Smooth muscle cell (in vitro differentiated cells): ENCODE measurements at regions not wholly inside any gene's neighbourhood (a gene's known extent, or its start where the extent isn't known, plus 50 kb on each side); places are given as distances from the start of the nearest gene placed in this dataset.
"Not testable (repeated sequence)": the region's sequence is repeated elsewhere in the genome, so short reads cannot be mapped to it uniquely, and the experiment has no call there.

Source experiments
- DNase-seq: peaks from one replicate; lab custom pipeline; 2025; ENCODE audit not compliant: unreplicated experiment; lab: John Stamatoyannopoulos, UW
- H2AFZ ChIP-seq: fragments of 200-600 bp; sonication (generic); 2 replicates; pipeline ENCODE4 v1.6.0; 2016; ENCODE audit warnings: antibody characterized with exemption, low read depth, mild to moderate bottlenecking
- H3F3A ChIP-seq: fragments of 200-600 bp; sonication (generic); 2 replicates; pipeline ENCODE4 v1.6.0; 2017; ENCODE audit warnings: antibody characterized with exemption, low read depth
- H3K27ac ChIP-seq: fragments of 200-600 bp; sonication (generic); 2 replicates; pipeline ENCODE4 v1.5.1; 2016; ENCODE audit warnings: low read depth, mild to moderate bottlenecking
- H3K27me3 ChIP-seq: fragments of 200-600 bp; sonication (generic); 2 replicates; pipeline ENCODE4 v1.6.1; 2016; ENCODE audit warnings: low read depth, mild to moderate bottlenecking
- H3K36me3 ChIP-seq: fragments of 200-600 bp; sonication (generic); 2 replicates; pipeline ENCODE4 v1.5.1; 2016; ENCODE audit warnings: low read depth
- H3K4me1 ChIP-seq: fragments of 200-600 bp; sonication (generic); 2 replicates; pipeline ENCODE4 v1.5.1; 2016; ENCODE audit warnings: low read depth
- H3K4me2 ChIP-seq: fragments of 200-600 bp; sonication (generic); 2 replicates; pipeline ENCODE4 v1.6.0; 2016; ENCODE audit warnings: mild to moderate bottlenecking
- H3K4me3 ChIP-seq: fragments of 200-600 bp; sonication (generic); 2 replicates; pipeline ENCODE4 v1.5.1; 2016; ENCODE audit warnings: mild to moderate bottlenecking
- H3K79me2 ChIP-seq: fragments of 200-600 bp; sonication (generic); 2 replicates; pipeline ENCODE4 v1.6.0; 2016; ENCODE audit warnings: low read depth, mild to moderate bottlenecking
- H3K9ac ChIP-seq: fragments of 200-600 bp; sonication (generic); 2 replicates; pipeline ENCODE4 v1.6.0; 2016; ENCODE audit warnings: low read depth
- H3K9me3 ChIP-seq: fragments of 200-600 bp; sonication (generic); replicated peaks from 2 replicates; pipeline ENCODE4 v1.5.1; 2016; ENCODE audit warnings: low read depth
- H4K20me1 ChIP-seq: fragments of 200-600 bp; sonication (generic); 2 replicates; pipeline ENCODE4 v1.6.0; 2016; ENCODE audit warnings: low read depth
- WGBS: methylation state at CpG from one replicate; pipeline ENCODE4 v1.1.7; 2016; ENCODE audit warnings: low lambda C conversion rate; 5-methylcytosine and 5-hydroxymethylcytosine counted together
- TF ChIP-seq, protein P1 (sequence below): fragments of 200-600 bp; sonication (generic); IDR thresholded peaks from 2 replicates; pipeline ENCODE4 v1.5.1; 2017; ENCODE audit warnings: borderline replicate concordance, mild to moderate bottlenecking, antibody characterized with exemption; ENCODE audit not compliant: insufficient read depth, poor library complexity, severe bottlenecking

DNA sequence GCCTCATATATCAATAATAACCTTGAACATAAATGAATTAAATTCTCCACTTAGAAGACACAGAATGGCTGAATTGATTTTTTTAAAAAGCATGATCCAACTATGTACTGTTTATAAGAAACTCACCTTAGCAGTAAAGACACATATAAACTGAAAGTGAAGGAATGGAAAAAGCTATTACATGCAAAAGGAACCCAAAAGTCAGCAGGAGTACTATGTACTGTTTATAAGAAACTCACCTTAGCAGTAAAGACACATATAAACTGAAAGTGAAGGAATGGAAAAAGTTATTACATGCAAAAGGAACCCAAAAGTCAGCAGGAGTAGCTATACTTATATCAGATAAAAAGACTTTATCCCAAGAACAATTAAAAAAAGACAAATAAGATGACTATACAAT, 204.8 kb downstream of the TMEM161B start:
- Histone ChIP-seq H4K20me1 (no peaks in the 10 kb centered on the region), H3K27ac (no peak overlapping the region), H3K9me3 (no peaks in the 10 kb centered on the region), H3K79me2 (no peaks in the 10 kb centered on the region), H3F3A (no peaks in the 10 kb centered on the region), H3K9ac (no peak overlapping the region), H3K27me3 (no peaks in the 10 kb centered on the region), H3K36me3 (no peaks in the 10 kb centered on the region), H3K4me1 (no peaks in the 10 kb centered on the region), H2AFZ (no peak overlapping the region), H3K4me2 (no peak overlapping the region), H3K4me3 (no peak overlapping the region)
- DNase-seq = no peak
- TF ChIP-seq, protein P1, sequence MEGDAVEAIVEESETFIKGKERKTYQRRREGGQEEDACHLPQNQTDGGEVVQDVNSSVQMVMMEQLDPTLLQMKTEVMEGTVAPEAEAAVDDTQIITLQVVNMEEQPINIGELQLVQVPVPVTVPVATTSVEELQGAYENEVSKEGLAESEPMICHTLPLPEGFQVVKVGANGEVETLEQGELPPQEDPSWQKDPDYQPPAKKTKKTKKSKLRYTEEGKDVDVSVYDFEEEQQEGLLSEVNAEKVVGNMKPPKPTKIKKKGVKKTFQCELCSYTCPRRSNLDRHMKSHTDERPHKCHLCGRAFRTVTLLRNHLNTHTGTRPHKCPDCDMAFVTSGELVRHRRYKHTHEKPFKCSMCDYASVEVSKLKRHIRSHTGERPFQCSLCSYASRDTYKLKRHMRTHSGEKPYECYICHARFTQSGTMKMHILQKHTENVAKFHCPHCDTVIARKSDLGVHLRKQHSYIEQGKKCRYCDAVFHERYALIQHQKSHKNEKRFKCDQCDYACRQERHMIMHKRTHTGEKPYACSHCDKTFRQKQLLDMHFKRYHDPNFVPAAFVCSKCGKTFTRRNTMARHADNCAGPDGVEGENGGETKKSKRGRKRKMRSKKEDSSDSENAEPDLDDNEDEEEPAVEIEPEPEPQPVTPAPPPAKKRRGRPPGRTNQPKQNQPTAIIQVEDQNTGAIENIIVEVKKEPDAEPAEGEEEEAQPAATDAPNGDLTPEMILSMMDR = no peak

DNA sequence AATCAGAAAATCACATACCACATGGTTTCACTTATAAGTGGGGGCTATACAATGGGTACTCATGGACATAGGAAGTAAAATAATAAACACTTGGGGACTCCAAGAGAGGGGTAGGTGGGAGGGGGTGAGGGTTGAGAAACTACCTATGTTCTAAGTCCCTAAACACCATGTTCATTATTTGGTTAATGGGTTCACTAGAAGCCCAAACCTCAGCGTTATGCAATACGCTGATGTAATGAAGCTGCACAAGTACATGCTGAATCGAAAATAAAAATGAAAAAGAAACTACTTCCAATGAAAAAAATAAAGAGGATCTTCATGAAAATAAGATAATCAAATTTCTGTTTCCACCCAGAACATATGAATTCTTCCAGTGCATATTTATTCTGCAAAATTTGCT, 208.5 kb downstream of the TMEM161B start:
- no peak overlapping the region for H3K4me2 ChIP-seq
- H3K36me3 ChIP-seq = no peaks in the 10 kb centered on the region
- H3K9me3 ChIP-seq = no peaks in the 10 kb centered on the region
- DNase-seq = no peak
- H3K27ac ChIP-seq = no peak overlapping the region
- H2AFZ ChIP-seq = no peak overlapping the region
- H4K20me1 ChIP-seq = no peaks in the 10 kb centered on the region
- TF ChIP-seq, protein P1 = no peak
- H3F3A ChIP-seq = no peaks in the 10 kb centered on the region
- no peaks in the 10 kb centered on the region for H3K4me1 ChIP-seq
- H3K4me3 ChIP-seq = no peak overlapping the region
- WGBS = 90% methylated on average over 3 of the region's 3 CpGs
- H3K9ac ChIP-seq = no peak overlapping the region
- no peaks in the 10 kb centered on the region for H3K27me3 ChIP-seq
- H3K79me2 ChIP-seq = no peaks in the 10 kb centered on the region

- 100% methylated on average over 1 of the region's 1 CpG for WGBS
- Histone ChIP-seq H3K79me2 (no peaks in the 10 kb centered on the region), H2AFZ (no peak overlapping the region), H3K9ac (no peak overlapping the region), H3K4me3 (no peak overlapping the region), H3K27ac (no peak overlapping the region), H3K9me3 (no peaks in the 10 kb centered on the region), H3K36me3 (no peaks in the 10 kb centered on the region), H4K20me1 (no peaks in the 10 kb centered on the region), H3F3A (no peaks in the 10 kb centered on the region), H3K4me1 (no peaks in the 10 kb centered on the region), H3K4me2 (no peak overlapping the region), H3K27me3 (no peaks in the 10 kb centered on the region)
- no peak for DNase-seq
- TF ChIP-seq, protein P1 = no peak
These were observed 210.0 kb downstream of the TMEM161B start for GRCh38 chr5:88058625-88059024.

GRCh38 chr5:88052468-88052867, 216.2 kb downstream of the TMEM161B start:
- 62% methylated on average over 22 of the region's 26 CpGs for WGBS

More at GRCh38 chr5:88052468-88052867, 216.2 kb downstream of the TMEM161B start:
- H3K27ac ChIP-seq, H3K9me3 ChIP-seq, H4K20me1 ChIP-seq, DNase-seq, H3K36me3 ChIP-seq, H3K4me3 ChIP-seq, H2AFZ ChIP-seq, H3K9ac ChIP-seq, H3K4me1 ChIP-seq, H3K4me2 ChIP-seq, H3K79me2 ChIP-seq, H3K27me3 ChIP-seq, H3F3A ChIP-seq: not testable (repeated sequence)
